ENCODE measurements at regions not wholly inside any gene's neighbourhood (a gene's known extent, or its start where the extent isn't known, plus 50 kb on each side); places are given as distances from the start of the nearest gene placed in this dataset.

DNA sequence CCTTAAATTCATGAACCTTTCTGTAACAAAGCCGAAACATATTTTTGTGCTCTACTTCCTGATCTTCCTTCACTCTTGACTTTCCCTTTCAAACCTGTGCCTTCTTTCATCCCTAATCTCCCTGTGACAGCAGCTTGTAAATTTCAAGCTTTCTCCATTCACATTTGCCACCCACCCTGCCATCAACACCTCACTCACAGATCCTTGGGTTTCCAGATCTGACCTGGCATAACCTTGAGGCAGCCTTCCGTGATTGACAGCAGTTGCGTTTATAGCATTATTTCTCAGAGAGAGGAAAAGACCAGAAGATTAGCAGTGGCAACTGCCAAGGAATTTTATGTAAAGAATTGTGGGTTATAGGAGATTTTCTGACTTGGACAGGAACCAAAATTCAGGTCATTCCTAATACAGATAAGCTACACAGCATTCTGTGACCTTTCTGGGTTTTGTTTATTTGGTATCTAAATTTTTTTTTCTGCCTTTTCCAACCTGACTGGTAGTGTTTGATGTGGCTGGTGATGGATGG lies 260.0 kb downstream of the NR2F1-AS1 start:
- Histone ChIP-seq H3K36me3 (ENCODE audit: low read depth) (no peaks in the 10 kb centered on the region), H3K4me1 (ENCODE audit: low read depth) (no peaks in the 10 kb centered on the region), H3K9me3 (no peaks in the 10 kb centered on the region), H3K4me3 (no peak overlapping the region)
- ATAC-seq (no peak), DNase-seq (no peak)
- no peak for TF ChIP-seq CTCF (IDR thresholded peaks at IDR 0.05)
- intact Hi-C loops (cut with DNase I, micrococcal nuclease), result no loop called here

DNA sequence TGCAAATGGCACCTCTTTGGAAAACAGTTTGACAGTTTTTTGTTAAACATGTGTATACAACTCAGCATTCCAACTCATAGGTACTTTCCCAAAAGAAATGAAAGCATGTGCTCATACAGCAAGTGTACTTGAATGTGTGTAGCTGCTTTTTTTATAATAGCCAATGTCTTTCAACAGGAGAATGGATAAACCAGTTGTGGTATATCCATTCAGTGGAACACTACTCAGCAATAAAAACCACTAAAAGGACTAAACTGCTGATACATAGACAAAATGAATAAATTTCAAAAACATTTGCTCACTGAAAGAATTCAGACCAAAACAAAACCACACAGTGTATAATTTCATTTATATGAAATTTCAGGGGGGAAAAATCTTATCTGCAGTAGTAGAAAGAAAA lies 267.3 kb downstream of the NR2F1-AS1 start:
- Histone ChIP-seq H3K4me1 (ENCODE audit: low read depth) (no peaks in the 10 kb centered on the region), H3K9me3 (no peaks in the 10 kb centered on the region), H3K4me3 (no peak overlapping the region), H3K36me3 (ENCODE audit: low read depth) (no peaks in the 10 kb centered on the region)
- intact Hi-C loops (cut with DNase I, micrococcal nuclease), result no loop called here
- ATAC-seq (no peak), DNase-seq (no peak)
- TF ChIP-seq CTCF (IDR thresholded peaks at IDR 0.05), result no peak

GRCh38 chr5:93311881-93312280 lies 269.1 kb downstream of the NR2F1-AS1 start:
- Histone ChIP-seq H3K9me3 (no peaks in the 10 kb centered on the region), H3K4me3 (no peak overlapping the region), H3K4me1 (ENCODE audit: low read depth) (no peaks in the 10 kb centered on the region), H3K36me3 (ENCODE audit: low read depth) (no peaks in the 10 kb centered on the region)
- TF ChIP-seq CTCF (IDR thresholded peaks at IDR 0.05), result no peak
- intact Hi-C loops (cut with DNase I, micrococcal nuclease), result no loop called here
- DNase-seq (no peak), ATAC-seq (no peak)

DNA sequence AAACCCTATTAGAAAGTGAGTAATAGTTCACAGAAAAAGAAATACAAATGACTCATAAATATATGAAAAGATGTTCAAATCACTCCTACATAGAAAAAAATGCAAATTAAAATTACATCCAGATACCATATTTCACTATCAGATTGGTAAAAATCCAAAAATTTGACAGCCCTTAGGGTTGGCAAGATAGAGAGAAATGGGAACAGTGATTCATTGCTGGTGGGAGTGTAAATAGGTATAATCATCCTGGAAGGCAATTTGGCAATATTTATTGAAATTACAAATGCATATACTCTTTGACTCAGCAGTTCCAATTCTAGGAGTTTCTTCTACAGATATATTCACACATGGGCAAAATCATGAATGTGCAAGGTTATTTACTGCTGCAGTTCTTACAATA lies 273.5 kb downstream of the NR2F1-AS1 start:
- intact Hi-C loops (cut with DNase I, micrococcal nuclease), result no loop called here
- no peak for TF ChIP-seq CTCF (IDR thresholded peaks at IDR 0.05)
- H3K9me3 ChIP-seq, result no peaks in the 10 kb centered on the region
- ATAC-seq, result no peak
- H3K4me3 ChIP-seq, result no peak overlapping the region
- H3K4me1 ChIP-seq (ENCODE audit: low read depth), result no peaks in the 10 kb centered on the region
- no peak for DNase-seq
- H3K36me3 ChIP-seq (ENCODE audit: low read depth), result no peaks in the 10 kb centered on the region

DNA sequence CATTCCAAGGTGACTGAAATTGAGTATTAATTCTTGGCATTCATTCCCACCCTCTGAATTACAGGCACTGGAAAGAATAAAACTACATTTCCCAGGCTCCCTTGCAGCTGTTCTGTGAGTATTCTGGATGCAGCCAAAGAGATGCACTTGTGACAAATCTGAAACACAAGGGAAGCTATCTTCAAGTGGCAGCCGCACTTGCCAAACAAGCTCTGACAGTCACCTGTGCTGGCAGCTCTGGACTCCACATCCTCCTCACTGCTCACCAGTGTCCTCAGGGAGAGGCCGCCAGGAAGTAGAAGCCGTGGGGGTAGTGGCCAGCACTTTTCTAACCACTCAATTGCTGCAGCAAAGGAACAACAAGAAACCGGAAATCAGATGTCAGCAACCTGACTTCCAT lies 275.0 kb downstream of the NR2F1-AS1 start:
- Histone ChIP-seq H3K4me1 (ENCODE audit: low read depth) (no peaks in the 10 kb centered on the region), H3K9me3 (no peaks in the 10 kb centered on the region), H3K4me3 (no peak overlapping the region), H3K36me3 (ENCODE audit: low read depth) (no peaks in the 10 kb centered on the region)
- no peak for ATAC-seq
- DNase-seq, result no peak
- TF ChIP-seq CTCF (IDR thresholded peaks at IDR 0.05), result no peak
- intact Hi-C loops (cut with DNase I, micrococcal nuclease), result no loop called here

All from mucosa of descending colon (tissue), 3 donors.